Progenitor cell of endocrine pancreas (in vitro differentiated cells): ENCODE measurements at regions not wholly inside any gene's neighbourhood (a gene's known extent, or its start where the extent isn't known, plus 50 kb on each side); places are given as distances from the start of the nearest gene placed in this dataset.

Source experiments
- DNase-seq: peaks from one replicate; pipeline ENCODE4 v3.0.0; 2021; ENCODE audit warnings: low spot score; ENCODE audit not compliant: unreplicated experiment
- H3K27ac Mint-ChIP-seq: 2 replicates; pipeline ENCODE4 v1.8.0; 2021; ENCODE audit warnings: mild to moderate bottlenecking, moderate library complexity, mixed read lengths
- H3K27me3 Mint-ChIP-seq: 2 replicates; pipeline ENCODE4 v1.8.0; 2021; ENCODE audit warnings: mixed read lengths
- H3K36me3 Mint-ChIP-seq: 2 replicates; pipeline ENCODE4 v1.8.0; 2022; ENCODE audit warnings: mixed read lengths; ENCODE audit not compliant: insufficient read depth
- H3K4me1 Mint-ChIP-seq: 2 replicates; pipeline ENCODE4 v1.8.0; 2021; ENCODE audit warnings: low read depth, mixed read lengths
- H3K4me3 Mint-ChIP-seq: 2 replicates; pipeline ENCODE4 v1.8.0; 2021; ENCODE audit warnings: low read depth, mild to moderate bottlenecking, moderate library complexity, mixed read lengths
- H3K9me3 Mint-ChIP-seq: 2 replicates; pipeline ENCODE4 v1.8.0; 2021; ENCODE audit warnings: low read depth, mixed read lengths
- TF ChIP-seq, protein P1 (sequence below): fragments of 200-600 bp; sonication (generic); IDR thresholded peaks from one replicate; pipeline ENCODE4 v1.5.0; 2021; ENCODE audit warnings: antibody characterized with exemption, mild to moderate bottlenecking; ENCODE audit not compliant: unreplicated experiment

- Mint-ChIP-seq H3K4me1 (no peaks in the 10 kb centered on the region), H3K9me3 (no peaks in the 10 kb centered on the region), H3K4me3 (no peak overlapping the region), H3K36me3 (no peaks in the 10 kb centered on the region), H3K27me3 (peaks cover 15% of the 10 kb centered on the region), H3K27ac (no peak overlapping the region)
- TF ChIP-seq, protein P1, sequence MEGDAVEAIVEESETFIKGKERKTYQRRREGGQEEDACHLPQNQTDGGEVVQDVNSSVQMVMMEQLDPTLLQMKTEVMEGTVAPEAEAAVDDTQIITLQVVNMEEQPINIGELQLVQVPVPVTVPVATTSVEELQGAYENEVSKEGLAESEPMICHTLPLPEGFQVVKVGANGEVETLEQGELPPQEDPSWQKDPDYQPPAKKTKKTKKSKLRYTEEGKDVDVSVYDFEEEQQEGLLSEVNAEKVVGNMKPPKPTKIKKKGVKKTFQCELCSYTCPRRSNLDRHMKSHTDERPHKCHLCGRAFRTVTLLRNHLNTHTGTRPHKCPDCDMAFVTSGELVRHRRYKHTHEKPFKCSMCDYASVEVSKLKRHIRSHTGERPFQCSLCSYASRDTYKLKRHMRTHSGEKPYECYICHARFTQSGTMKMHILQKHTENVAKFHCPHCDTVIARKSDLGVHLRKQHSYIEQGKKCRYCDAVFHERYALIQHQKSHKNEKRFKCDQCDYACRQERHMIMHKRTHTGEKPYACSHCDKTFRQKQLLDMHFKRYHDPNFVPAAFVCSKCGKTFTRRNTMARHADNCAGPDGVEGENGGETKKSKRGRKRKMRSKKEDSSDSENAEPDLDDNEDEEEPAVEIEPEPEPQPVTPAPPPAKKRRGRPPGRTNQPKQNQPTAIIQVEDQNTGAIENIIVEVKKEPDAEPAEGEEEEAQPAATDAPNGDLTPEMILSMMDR: no peak
- DNase-seq: no peak
Observed at GRCh38 chr22:49062802-49063544, 764.7 kb downstream of the BRD1 start.

DNA sequence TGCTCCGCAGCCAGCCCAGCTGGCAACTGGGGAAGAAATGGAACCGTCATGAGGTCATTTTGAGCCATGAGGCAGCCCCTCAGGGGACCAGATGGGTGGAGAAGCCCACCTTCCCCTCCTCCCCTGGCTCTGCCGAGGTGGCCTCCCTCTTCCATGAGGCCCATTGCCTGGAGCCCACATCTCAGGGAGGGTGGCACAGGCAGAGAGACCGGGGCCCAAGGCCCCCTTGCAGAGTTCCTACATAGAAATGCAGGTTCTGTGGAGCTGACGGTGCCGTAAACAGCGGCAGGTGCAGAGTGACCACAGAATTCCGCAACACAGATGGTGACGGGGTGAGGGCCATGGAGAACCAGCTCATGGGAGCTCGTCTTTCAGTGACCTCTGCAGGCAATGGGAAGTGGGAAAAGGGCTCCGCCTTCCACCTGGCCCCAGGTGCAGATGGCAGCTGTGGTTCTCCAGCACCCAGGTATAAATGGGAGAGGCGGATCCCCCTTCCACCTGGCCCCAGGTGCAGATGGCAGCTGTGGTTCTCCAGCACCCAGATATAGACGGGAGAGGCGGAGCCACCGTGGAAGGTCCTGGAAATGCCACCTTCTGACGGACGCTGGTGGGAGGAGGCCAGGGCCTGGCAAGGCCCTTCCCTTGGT lies 765.4 kb downstream of the BRD1 start:
- DNase-seq: no peak
- TF ChIP-seq, protein P1: no peak
- no peak overlapping the region for H3K27ac Mint-ChIP-seq
- H3K27me3 Mint-ChIP-seq: peaks cover 19% of the 10 kb centered on the region
- no peaks in the 10 kb centered on the region for H3K9me3 Mint-ChIP-seq
- no peak overlapping the region for H3K4me3 Mint-ChIP-seq
- no peaks in the 10 kb centered on the region for H3K36me3 Mint-ChIP-seq
- H3K4me1 Mint-ChIP-seq: no peaks in the 10 kb centered on the region

GRCh38 chr22:49057910-49058309 lies 769.8 kb downstream of the BRD1 start:
- H3K27me3 Mint-ChIP-seq: peaks cover 19% of the 10 kb centered on the region
- no peaks in the 10 kb centered on the region for H3K9me3 Mint-ChIP-seq
- no peaks in the 10 kb centered on the region for H3K4me1 Mint-ChIP-seq
- no peak for DNase-seq
- H3K36me3 Mint-ChIP-seq: no peaks in the 10 kb centered on the region
- H3K4me3 Mint-ChIP-seq: no peak overlapping the region
- TF ChIP-seq, protein P1: no peak
- no peak overlapping the region for H3K27ac Mint-ChIP-seq

- TF ChIP-seq, protein P1: no peak
- no peak overlapping the region for H3K4me3 Mint-ChIP-seq
Observed at GRCh38 chr22:49056301-49056700, 771.4 kb downstream of the BRD1 start.

DNA sequence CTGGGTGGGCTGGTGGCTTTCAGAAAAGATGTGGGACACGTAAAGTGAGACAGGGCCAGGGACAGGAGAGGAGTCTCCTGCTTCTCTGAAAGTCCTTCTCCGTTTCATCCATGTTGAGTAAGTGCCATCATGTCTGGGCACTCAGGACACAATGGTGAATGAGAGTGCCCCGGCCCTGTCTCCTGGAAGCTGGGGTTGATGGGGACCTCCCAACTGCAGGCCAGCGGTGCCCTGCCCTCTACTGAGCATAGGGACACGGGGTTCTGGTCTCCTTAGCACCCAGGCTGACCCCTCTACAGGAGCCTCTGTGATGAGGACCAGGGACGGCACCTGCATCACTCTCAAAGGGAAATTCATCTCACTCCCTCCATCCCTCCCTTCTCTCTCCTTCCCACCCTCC lies 772.3 kb downstream of the BRD1 start:
- no peak for DNase-seq
- H3K27me3 Mint-ChIP-seq: peaks cover 18% of the 10 kb centered on the region
- no peaks in the 10 kb centered on the region for H3K36me3 Mint-ChIP-seq
- TF ChIP-seq, protein P1: no peak
- H3K9me3 Mint-ChIP-seq: no peaks in the 10 kb centered on the region
- H3K4me3 Mint-ChIP-seq: no peak overlapping the region
- H3K4me1 Mint-ChIP-seq: peaks cover under 1% of the 10 kb centered on the region
- H3K27ac Mint-ChIP-seq: no peak overlapping the region

More at GRCh38 chr22:49056301-49056700, 771.4 kb downstream of the BRD1 start:
- no peaks in the 10 kb centered on the region for H3K4me1 Mint-ChIP-seq
- DNase-seq: no peak
- H3K36me3 Mint-ChIP-seq: no peaks in the 10 kb centered on the region
- H3K27me3 Mint-ChIP-seq: peaks cover 22% of the 10 kb centered on the region
- H3K27ac Mint-ChIP-seq: no peak overlapping the region
- H3K9me3 Mint-ChIP-seq: no peaks in the 10 kb centered on the region
